A549 (cell line): ENCODE measurements at regions not wholly inside any gene's neighbourhood (a gene's known extent, or its start where the extent isn't known, plus 50 kb on each side); places are given as distances from the start of the nearest gene placed in this dataset.

Experiments used
- ATAC-seq, 2 experiments: fragments of 200-7000 bp in 1 of 2; fragments of >200 bp in 1 of 2; cut with Nextera tagmentation in 1 of 2; cut with Tn5 transposase in 1 of 2; 3 replicates each; pipeline versions ENCODE4 v1.8.0 to v1.9.1; 2018 to 2020; ENCODE audit warnings: mild to moderate bottlenecking in 1 of 2, moderate library complexity in 1 of 2
- CTCF ChIA-PET: fragments of 300-600 bp; sonication (Branson Sonifier 250); formaldehyde crosslinking; extraction: SDS; loops from one replicate; lab custom pipeline; 2021; ENCODE audit warnings: antibody characterized with exemption, inconsistent platforms; lab: Yijun Ruan, JAX
- POLR2A ChIA-PET: fragments of 350-600 bp; formaldehyde crosslinking; extraction: SDS; loops from one replicate; lab custom pipeline; 2021; ENCODE audit warnings: antibody characterized with exemption, inconsistent platforms; lab: Yijun Ruan, JAX
- DNase-seq, 2 experiments: peaks; one replicate each; pipeline versions ENCODE4 v3.0.0 to v3.0.0-alpha.2; 2011 to 2016; ENCODE audit warnings: low read depth in 1 of 2, low spot score in 1 of 2
- FAIRE-seq: peaks from 2 replicates; lab custom pipeline; 2011; peaks lifted over from hg19 to GRCh38; lab: Jason Lieb, UNC
- H3K27ac ChIP-seq, 2 experiments: fragments of >200 bp; sonication (Bioruptor Twin); formaldehyde crosslinking; 3 replicates each; pipeline ENCODE4 v1.5.1; 2016 to 2017
- H3K4me1 ChIP-seq: fragments of >200 bp; sonication (Bioruptor Twin); formaldehyde crosslinking; 3 replicates; pipeline ENCODE4 v1.6.1; 2016
- H3K4me2 ChIP-seq: fragments of >200 bp; sonication (Bioruptor Twin); formaldehyde crosslinking; 3 replicates; pipeline ENCODE4 v1.6.1; 2016
- H3K4me3 ChIP-seq: fragments of >200 bp; sonication (Bioruptor Twin); formaldehyde crosslinking; 3 replicates; pipeline ENCODE4 v1.5.1; 2016
- H3K9me3 ChIP-seq: fragments of >200 bp; sonication (Bioruptor Twin); formaldehyde crosslinking; 3 replicates; pipeline ENCODE4 v1.6.1; 2016
- BHLHE40 ChIP-seq: IDR thresholded peaks from 2 replicates; pipeline ENCODE4 v1.6.1; 2012; ENCODE audit warnings: low read depth, low read length, inconsistent platforms
- EHMT2 ChIP-seq: fragments of 200-600 bp; sonication (generic); IDR thresholded peaks from 2 replicates; pipeline ENCODE4 v1.6.1; 2016; ENCODE audit warnings: antibody characterized with exemption, low read depth, mild to moderate bottlenecking, moderate library complexity
- FOXS1 ChIP-seq: fragments of 250-450 bp; sonication (Bioruptor Pico); IDR thresholded peaks from 2 replicates; pipeline ENCODE4 v1.5.0; 2020; ENCODE audit warnings: mild to moderate bottlenecking, moderate library complexity
- GATA3 ChIP-seq: IDR thresholded peaks from 2 replicates; pipeline ENCODE4 v1.6.1; 2012; ENCODE audit warnings: borderline replicate concordance
- HEYL ChIP-seq: fragments of 250-450 bp; sonication (Bioruptor Pico); IDR thresholded peaks from 2 replicates; pipeline ENCODE4 v1.8.0; 2021; ENCODE audit warnings: mild to moderate bottlenecking, moderate library complexity
- HOXA7 ChIP-seq: fragments of 250-450 bp; sonication (Bioruptor Pico); IDR thresholded peaks from 2 replicates; pipeline ENCODE4 v1.5.0; 2020; ENCODE audit warnings: mild to moderate bottlenecking, moderate library complexity
- JUN ChIP-seq, 2 experiments: fragments of >200 bp; sonication (Bioruptor Twin); formaldehyde crosslinking; IDR thresholded peaks; 2 replicates in 1 of 2; 3 replicates in 1 of 2; pipeline ENCODE4 v1.6.1; 2016 to 2017
- JUNB ChIP-seq: fragments of >200 bp; sonication (Bioruptor Twin); formaldehyde crosslinking; IDR thresholded peaks from 2 replicates; pipeline ENCODE4 v1.6.1; 2016
- MAX ChIP-seq: IDR thresholded peaks from 2 replicates; pipeline ENCODE4 v1.6.1; 2012
- MYC ChIP-seq: IDR thresholded peaks from 2 replicates; pipeline ENCODE4 v1.6.1; 2012; ENCODE audit warnings: mild to moderate bottlenecking, inconsistent platforms, low read length, improper control_type of control experiment, borderline replicate concordance
- NFE2L2 ChIP-seq: fragments of 150-350 bp; conservative IDR thresholded peaks from 2 replicates; pipeline ENCODE4 v1.6.1; 2014; ENCODE audit warnings: low read length
- NPAS2 ChIP-seq: fragments of 250-450 bp; sonication (Bioruptor Pico); IDR thresholded peaks from 2 replicates; pipeline ENCODE4 v1.8.0; 2022; ENCODE audit warnings: mild to moderate bottlenecking, moderate library complexity, borderline replicate concordance
- POLR2AphosphoS2 ChIP-seq: conservative IDR thresholded peaks from 2 replicates; pipeline ENCODE4 v1.6.1; 2012; ENCODE audit warnings: low read length, improper control_type of control experiment, inconsistent platforms
- RARB ChIP-seq: fragments of 250-450 bp; sonication (Bioruptor Pico); IDR thresholded peaks from 2 replicates; pipeline ENCODE4 v1.8.0; 2021; ENCODE audit warnings: mild to moderate bottlenecking, moderate library complexity
- REST ChIP-seq: fragments of 200-600 bp; sonication (generic); IDR thresholded peaks from 2 replicates; pipeline ENCODE4 v1.6.1; 2016; ENCODE audit warnings: antibody characterized with exemption, mild to moderate bottlenecking, moderate library complexity
- RNF2 ChIP-seq: fragments of 200-600 bp; sonication (generic); IDR thresholded peaks from 2 replicates; pipeline ENCODE4 v1.6.1; 2016; ENCODE audit warnings: low read depth, mild to moderate bottlenecking, antibody characterized with exemption, moderate library complexity, borderline replicate concordance
- ZFP36 ChIP-seq: fragments of 450-650 bp; IDR thresholded peaks from 2 replicates; pipeline ENCODE4 v1.6.1; 2014; ENCODE audit warnings: borderline replicate concordance; ENCODE audit not compliant: partially characterized antibody
- WGBS: methylation state at CpG from one replicate; pipeline ENCODE4 v1.1.6; 2017; ENCODE audit errors: missing lambda C conversion rate; 5-methylcytosine and 5-hydroxymethylcytosine counted together

- TF ChIP-seq MAX (no peak), HEYL (no peak)
These were observed 121.8 kb upstream of the NPHP3 start (continued) for GRCh38 chr3:132843851-132844553.

- Histone ChIP-seq H3K4me2 (no peak overlapping the region), H3K4me3 (no peak overlapping the region), H3K4me1 (no peaks in the 10 kb centered on the region), H3K9me3 (no peaks in the 10 kb centered on the region), H3K27ac (no peak overlapping the region)
- ChIA-PET POLR2A (no interaction called here), CTCF (no interaction called here)
- ATAC-seq (no peak), FAIRE-seq (no peak), DNase-seq (no peak)
- TF ChIP-seq RARB (CRISPR knock-in tag) (no peak), ZFP36 (no peak)
- 26% methylated on average over 3 of the region's 3 CpGs for WGBS
These were observed 121.1 kb upstream of the NPHP3 start for GRCh38 chr3:132843349-132843748.

GRCh38 chr3:132841621-132842020, 119.4 kb upstream of the NPHP3 start:
- ATAC-seq, result no peak
- H3K9me3 ChIP-seq, result no peaks in the 10 kb centered on the region
- H3K4me2 ChIP-seq, result no peak overlapping the region
- H3K4me3 ChIP-seq, result no peak overlapping the region
- WGBS, result 39% methylated on average over 2 of the region's 2 CpGs
- TF ChIP-seq NPAS2 (CRISPR knock-in tag), result no peak
- no peak for TF ChIP-seq GATA3
- TF ChIP-seq, all 56 proteins: peak for 0
- DNase-seq (no peak), FAIRE-seq (no peak)
- POLR2A ChIA-PET, result no interaction called here
- Histone ChIP-seq H3K4me1 (no peaks in the 10 kb centered on the region), H3K27ac (no peak overlapping the region)
- CTCF ChIA-PET, result no interaction called here

- ChIA-PET CTCF (no interaction called here), POLR2A (no interaction called here)
- H3K9me3 ChIP-seq, result no peaks in the 10 kb centered on the region
- FAIRE-seq (no peak), DNase-seq (no peak), ATAC-seq (no peak)
- H3K4me3 ChIP-seq, result no peak overlapping the region
- 5% methylated on average over 3 of the region's 3 CpGs for WGBS
- no peaks in the 10 kb centered on the region for H3K4me1 ChIP-seq
- TF ChIP-seq HOXA7 (CRISPR knock-in tag), result no peak
- no peak for TF ChIP-seq MYC
- TF ChIP-seq REST, result no peak
- no peak for TF ChIP-seq POLR2AphosphoS2
- no peak for TF ChIP-seq EHMT2
- TF ChIP-seq HEYL, result no peak
- no peak for TF ChIP-seq BHLHE40
- no peak for TF ChIP-seq NFE2L2
- TF ChIP-seq JUNB, result no peak
- no peak overlapping the region for H3K27ac ChIP-seq
- no peak overlapping the region for H3K4me2 ChIP-seq
These were observed 118.0 kb upstream of the NPHP3 start for GRCh38 chr3:132840201-132840700.

GRCh38 chr3:132838477-132838876, 116.3 kb upstream of the NPHP3 start:
- POLR2A ChIA-PET, result no interaction called here
- Histone ChIP-seq H3K9me3 (no peaks in the 10 kb centered on the region), H3K4me2 (no peak overlapping the region), H3K4me3 (no peak overlapping the region), H3K4me1 (no peaks in the 10 kb centered on the region), H3K27ac (no peak overlapping the region)
- no peak for FAIRE-seq
- 88% methylated on average over 1 of the region's 1 CpG for WGBS
- TF ChIP-seq NPAS2 (CRISPR knock-in tag), result no peak
- TF ChIP-seq RNF2, result no peak
- no peak for TF ChIP-seq FOXS1 (CRISPR knock-in tag)
- TF ChIP-seq MYC, result no peak
- no peak for TF ChIP-seq JUN (IDR thresholded peaks at IDR 0.05)
- no peak for TF ChIP-seq MAX
- no peak for DNase-seq
- ATAC-seq, result no peak
- CTCF ChIA-PET, result no interaction called here
